OCI-LY7 (cell line): ENCODE measurements at regions not wholly inside any gene's neighbourhood (a gene's known extent, or its start where the extent isn't known, plus 50 kb on each side); places are given as distances from the start of the nearest gene placed in this dataset.
"Not testable (repeated sequence)": the region's sequence is repeated elsewhere in the genome, so short reads cannot be mapped to it uniquely, and the experiment has no call there.

Experiments used
- BruUV-seq: library from RNA; stranded (reverse); fragments of 400-500 nt; replicated peaks from 2 replicates; lab custom pipeline; 2021; lab: Mats Ljungman, UMichigan
- CTCF ChIA-PET: fragments of 300-600 bp; sonication (Branson Sonifier 250); formaldehyde crosslinking; loops from one replicate; lab custom pipeline; 2022; ENCODE audit warnings: antibody characterized with exemption; ENCODE audit not compliant: unreplicated experiment; lab: Charles Lee
- POLR2A ChIA-PET: fragments of 300-600 bp; sonication (Branson Sonifier 250); formaldehyde crosslinking; loops from one replicate; lab custom pipeline; 2022; ENCODE audit warnings: antibody characterized with exemption; lab: Charles Lee
- DNase-seq: peaks from one replicate; pipeline ENCODE4 v3.0.0-alpha.2; 2015; ENCODE audit warnings: low spot score
- H2AFZ ChIP-seq: fragments of 200-600 bp; sonication (generic), shearing (Covaris generic); 2 replicates; pipeline ENCODE4 v1.6.1; 2014; ENCODE audit warnings: mild to moderate bottlenecking, antibody characterized with exemption, low read length, moderate library complexity
- H3K27ac ChIP-seq: fragments of 200-600 bp; sonication (generic); 2 replicates; pipeline ENCODE4 v1.5.1; 2014; ENCODE audit warnings: mixed run types, low read depth, mild to moderate bottlenecking, moderate library complexity, low read length, inconsistent platforms; ENCODE audit not compliant: poor library complexity, severe bottlenecking
- H3K36me3 ChIP-seq: fragments of 200-600 bp; sonication (generic); 2 replicates; pipeline ENCODE4 v1.6.1; 2014; ENCODE audit warnings: mild to moderate bottlenecking, antibody characterized with exemption, low read length, moderate library complexity, mixed read lengths; ENCODE audit not compliant: insufficient read depth
- H3K4me1 ChIP-seq: fragments of 200-600 bp; sonication (generic); 2 replicates; pipeline ENCODE4 v1.5.1; 2014; ENCODE audit warnings: mild to moderate bottlenecking, low read length; ENCODE audit not compliant: insufficient read depth, poor library complexity, severe bottlenecking
- H3K4me2 ChIP-seq: fragments of 200-600 bp; sonication (generic); 2 replicates; pipeline ENCODE4 v1.6.1; 2014; ENCODE audit warnings: mild to moderate bottlenecking, low read length
- H3K4me3 ChIP-seq: fragments of 200-600 bp; sonication (generic); 2 replicates; pipeline ENCODE4 v1.5.1; 2014; ENCODE audit warnings: mild to moderate bottlenecking, low read depth, low read length; ENCODE audit not compliant: poor library complexity, severe bottlenecking
- H3K79me2 ChIP-seq: fragments of 200-600 bp; sonication (generic); 2 replicates; pipeline ENCODE4 v1.6.1; 2016; ENCODE audit warnings: low read depth, mild to moderate bottlenecking, low read length, moderate library complexity, mixed read lengths; ENCODE audit not compliant: insufficient read depth
- H3K9me2 ChIP-seq: fragments of 200-600 bp; sonication (generic); 2 replicates; pipeline ENCODE4 v1.6.1; 2016; ENCODE audit warnings: mild to moderate bottlenecking, low read length, mixed read lengths; ENCODE audit not compliant: insufficient read depth
- H3K9me3 ChIP-seq: fragments of 200-600 bp; sonication (generic); 2 replicates; pipeline ENCODE4 v1.6.1; 2014; ENCODE audit warnings: mild to moderate bottlenecking, mixed run types, low read length, mixed read lengths
- H4K20me1 ChIP-seq: fragments of 200-600 bp; sonication (generic); 2 replicates; pipeline ENCODE4 v1.6.1; 2014; ENCODE audit warnings: mild to moderate bottlenecking, antibody characterized with exemption, low read length, moderate library complexity, mixed read lengths; ENCODE audit not compliant: insufficient read depth
- EZH2phosphoT487 ChIP-seq: fragments of 200-600 bp; sonication (generic); IDR thresholded peaks from 2 replicates; pipeline ENCODE4 v1.6.1; 2018; ENCODE audit warnings: low read depth, borderline replicate concordance, mild to moderate bottlenecking, mixed run types, antibody characterized with exemption, low read length, moderate library complexity, mixed read lengths
- intact Hi-C: fragments of 100-400 bp; cut with micrococcal nuclease; formaldehyde crosslinking; loops from one replicate; pipeline ENCODE4 v1.10.0; 2022; ENCODE audit not compliant: unreplicated experiment
- TF ChIP-seq, protein P1 (sequence below): fragments of 200-600 bp; sonication (generic); conservative IDR thresholded peaks from 2 replicates; pipeline ENCODE4 v1.5.1; 2014; ENCODE audit warnings: mild to moderate bottlenecking, antibody characterized with exemption, low read length, moderate library complexity, mixed read lengths

- no TSS peak for BruUV-seq
- no peaks in the 10 kb centered on the region for H3K79me2 ChIP-seq
- H3K4me1 ChIP-seq = no peaks in the 10 kb centered on the region
- no peak overlapping the region for H3K4me2 ChIP-seq
- H3K9me2 ChIP-seq = no peaks in the 10 kb centered on the region
- ChIA-PET CTCF (no interaction called here), POLR2A (no interaction called here)
- no peaks in the 10 kb centered on the region for H4K20me1 ChIP-seq
- H3K27ac ChIP-seq = no peak overlapping the region
- no peak overlapping the region for H2AFZ ChIP-seq
- no peaks in the 10 kb centered on the region for H3K9me3 ChIP-seq
- H3K4me3 ChIP-seq = no peak overlapping the region
- H3K36me3 ChIP-seq = no peaks in the 10 kb centered on the region
- intact Hi-C loops = loop anchor here (10.0 kb wide), 8 partner anchors 387 to 917 kb away; no protein-coding TSS in a partner anchor
- no peak for DNase-seq
- TF ChIP-seq, protein P1, sequence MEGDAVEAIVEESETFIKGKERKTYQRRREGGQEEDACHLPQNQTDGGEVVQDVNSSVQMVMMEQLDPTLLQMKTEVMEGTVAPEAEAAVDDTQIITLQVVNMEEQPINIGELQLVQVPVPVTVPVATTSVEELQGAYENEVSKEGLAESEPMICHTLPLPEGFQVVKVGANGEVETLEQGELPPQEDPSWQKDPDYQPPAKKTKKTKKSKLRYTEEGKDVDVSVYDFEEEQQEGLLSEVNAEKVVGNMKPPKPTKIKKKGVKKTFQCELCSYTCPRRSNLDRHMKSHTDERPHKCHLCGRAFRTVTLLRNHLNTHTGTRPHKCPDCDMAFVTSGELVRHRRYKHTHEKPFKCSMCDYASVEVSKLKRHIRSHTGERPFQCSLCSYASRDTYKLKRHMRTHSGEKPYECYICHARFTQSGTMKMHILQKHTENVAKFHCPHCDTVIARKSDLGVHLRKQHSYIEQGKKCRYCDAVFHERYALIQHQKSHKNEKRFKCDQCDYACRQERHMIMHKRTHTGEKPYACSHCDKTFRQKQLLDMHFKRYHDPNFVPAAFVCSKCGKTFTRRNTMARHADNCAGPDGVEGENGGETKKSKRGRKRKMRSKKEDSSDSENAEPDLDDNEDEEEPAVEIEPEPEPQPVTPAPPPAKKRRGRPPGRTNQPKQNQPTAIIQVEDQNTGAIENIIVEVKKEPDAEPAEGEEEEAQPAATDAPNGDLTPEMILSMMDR = no peak
- no peak for TF ChIP-seq EZH2phosphoT487
These were observed 175.5 kb downstream of the AKAIN1 start for GRCh38 chr18:5021558-5021957.

- ChIA-PET POLR2A (interaction anchor here (0.7 kb wide), 1 partner anchor 836 kb away, joined by 3 read pairs; no protein-coding TSS in a partner anchor), CTCF (no interaction called here)
- TF ChIP-seq, protein P1 = no peak
- no peak for TF ChIP-seq EZH2phosphoT487
- H3K9me2 ChIP-seq = no peaks in the 10 kb centered on the region
- H3K4me1 ChIP-seq = no peaks in the 10 kb centered on the region
- no peak for DNase-seq
- H3K4me2 ChIP-seq = no peak overlapping the region
- H2AFZ ChIP-seq = no peak overlapping the region
- H4K20me1 ChIP-seq = no peaks in the 10 kb centered on the region
- intact Hi-C loops = no loop called here
- H3K27ac ChIP-seq = no peak overlapping the region
- H3K9me3 ChIP-seq = no peaks in the 10 kb centered on the region
- no peak overlapping the region for H3K4me3 ChIP-seq
- no peaks in the 10 kb centered on the region for H3K36me3 ChIP-seq
- no peaks in the 10 kb centered on the region for H3K79me2 ChIP-seq
- BruUV-seq = no TSS peak
These were observed 181.8 kb downstream of the AKAIN1 start for GRCh38 chr18:5015213-5015612.

DNA sequence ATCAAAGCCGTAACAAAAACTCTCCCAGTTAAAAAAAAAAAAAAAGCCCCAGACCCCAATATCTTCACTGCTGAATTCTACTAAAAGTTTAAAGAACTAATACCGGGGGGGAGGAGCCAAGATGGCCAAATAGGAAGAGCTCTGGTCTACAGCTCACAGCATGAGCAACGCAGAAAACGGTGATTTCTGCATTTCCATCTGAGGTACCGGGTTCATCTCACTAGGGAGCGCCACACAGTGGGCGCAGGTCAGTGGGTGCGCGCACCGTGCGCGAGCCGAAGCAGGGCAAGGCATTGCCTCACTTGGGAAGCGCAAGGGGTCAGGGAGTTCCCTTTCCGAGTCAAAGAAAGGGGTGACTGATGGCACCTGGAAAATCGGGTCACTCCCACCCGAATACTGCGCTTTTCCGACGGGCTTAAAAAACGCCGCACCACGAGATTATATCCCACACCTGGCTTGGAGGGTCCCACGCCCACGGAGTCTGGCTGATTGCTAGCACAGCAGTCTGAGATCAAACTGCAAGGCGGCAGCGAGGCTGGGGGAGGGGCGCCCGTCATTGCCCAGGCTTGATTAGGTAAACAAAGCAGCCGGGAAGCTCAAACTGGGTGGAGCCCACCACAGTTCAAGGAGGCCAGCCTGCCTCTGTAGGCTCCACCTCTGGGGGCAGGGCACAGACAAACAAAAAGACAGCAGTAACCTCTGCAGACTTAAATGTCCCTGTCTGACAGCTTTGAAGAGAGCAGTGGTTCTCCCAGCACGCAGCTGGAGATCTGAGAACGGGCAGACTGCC lies 192.8 kb downstream of the AKAIN1 start:
- H3K36me3 ChIP-seq, H4K20me1 ChIP-seq, H3K9me2 ChIP-seq, H3K79me2 ChIP-seq, H3K4me1 ChIP-seq, intact Hi-C loops, H3K27ac ChIP-seq, POLR2A ChIA-PET, H2AFZ ChIP-seq, CTCF ChIA-PET, DNase-seq, H3K9me3 ChIP-seq, BruUV-seq, H3K4me3 ChIP-seq, H3K4me2 ChIP-seq: not testable (repeated sequence)
